Parathyroid adenoma (tissue), 2 donors: ENCODE measurements at regions not wholly inside any gene's neighbourhood (a gene's known extent, or its start where the extent isn't known, plus 50 kb on each side); places are given as distances from the start of the nearest gene placed in this dataset.

Experiments
- H2AFZ ChIP-seq: fragments of 300-600 bp; sonication (generic); one replicate; pipeline ENCODE4 v1.7.0; 2017; ENCODE audit warnings: antibody characterized with exemption, mild to moderate bottlenecking
- H3K27ac ChIP-seq: fragments of 300-600 bp; sonication (generic); one replicate; pipeline ENCODE4 v1.7.0; 2017
- H3K27me3 ChIP-seq: fragments of 300-600 bp; sonication (generic); one replicate; pipeline ENCODE4 v1.7.0; 2017; ENCODE audit warnings: low read length; ENCODE audit not compliant: control insufficient read depth, insufficient read depth
- H3K36me3 ChIP-seq: fragments of 300-600 bp; sonication (generic); one replicate; pipeline ENCODE4 v1.7.0; 2017; ENCODE audit warnings: low read length; ENCODE audit not compliant: control insufficient read depth, insufficient read depth
- H3K4me1 ChIP-seq: fragments of 300-600 bp; sonication (generic); one replicate; pipeline ENCODE4 v1.7.0; 2017; ENCODE audit warnings: control low read depth
- H3K4me2 ChIP-seq: fragments of 300-600 bp; sonication (generic); one replicate; pipeline ENCODE4 v1.7.0; 2017; ENCODE audit warnings: low read length
- H3K4me3 ChIP-seq: fragments of 300-600 bp; sonication (generic); one replicate; pipeline ENCODE4 v1.7.0; 2017; ENCODE audit warnings: low read depth, low read length
- H3K79me2 ChIP-seq: fragments of 300-600 bp; sonication (generic); one replicate; pipeline ENCODE4 v1.7.0; 2017; ENCODE audit warnings: control low read depth
- H3K9ac ChIP-seq: fragments of 300-600 bp; sonication (generic); one replicate; pipeline ENCODE4 v1.7.0; 2017; ENCODE audit warnings: mild to moderate bottlenecking
- H3K9me3 ChIP-seq: fragments of 300-600 bp; sonication (generic); one replicate; pipeline ENCODE4 v1.7.0; 2017; ENCODE audit warnings: low read length; ENCODE audit not compliant: control insufficient read depth
- TF ChIP-seq, protein P1 (sequence below): fragments of 300-600 bp; sonication (generic); IDR thresholded peaks from one replicate; pipeline ENCODE4 v1.7.0; 2017; ENCODE audit warnings: antibody characterized with exemption, mild to moderate bottlenecking
- donor health status: primary hyperparathyroidism.

DNA sequence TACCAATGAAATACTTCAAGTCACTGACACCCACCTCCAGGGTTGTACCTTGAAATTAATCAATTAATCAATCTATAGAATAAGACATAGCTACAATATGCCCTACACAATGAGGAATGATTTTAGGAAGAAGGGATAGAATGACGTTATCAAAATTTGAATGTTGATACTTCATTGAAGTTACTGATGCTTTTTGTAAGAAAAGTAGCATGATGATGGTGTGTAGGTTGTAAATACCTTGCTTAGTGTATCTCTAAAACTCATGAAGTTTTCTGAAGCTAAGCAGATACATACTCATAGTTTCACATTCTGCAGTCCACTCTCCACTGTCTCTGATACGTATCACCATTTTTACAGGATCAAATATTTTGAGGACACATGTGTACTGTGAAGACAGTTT is 670.4 kb upstream of the GOT2 start:
- Histone ChIP-seq H3K4me1 (no peaks in the 10 kb centered on the region), H3K27me3 (no peaks in the 10 kb centered on the region), H3K4me2 (no peak overlapping the region), H3K4me3 (no peak overlapping the region), H2AFZ (no peak overlapping the region), H3K9ac (no peak overlapping the region), H3K79me2 (no peaks in the 10 kb centered on the region), H3K36me3 (no peaks in the 10 kb centered on the region), H3K9me3 (no peaks in the 10 kb centered on the region), H3K27ac (no peak overlapping the region)
- TF ChIP-seq, protein P1, sequence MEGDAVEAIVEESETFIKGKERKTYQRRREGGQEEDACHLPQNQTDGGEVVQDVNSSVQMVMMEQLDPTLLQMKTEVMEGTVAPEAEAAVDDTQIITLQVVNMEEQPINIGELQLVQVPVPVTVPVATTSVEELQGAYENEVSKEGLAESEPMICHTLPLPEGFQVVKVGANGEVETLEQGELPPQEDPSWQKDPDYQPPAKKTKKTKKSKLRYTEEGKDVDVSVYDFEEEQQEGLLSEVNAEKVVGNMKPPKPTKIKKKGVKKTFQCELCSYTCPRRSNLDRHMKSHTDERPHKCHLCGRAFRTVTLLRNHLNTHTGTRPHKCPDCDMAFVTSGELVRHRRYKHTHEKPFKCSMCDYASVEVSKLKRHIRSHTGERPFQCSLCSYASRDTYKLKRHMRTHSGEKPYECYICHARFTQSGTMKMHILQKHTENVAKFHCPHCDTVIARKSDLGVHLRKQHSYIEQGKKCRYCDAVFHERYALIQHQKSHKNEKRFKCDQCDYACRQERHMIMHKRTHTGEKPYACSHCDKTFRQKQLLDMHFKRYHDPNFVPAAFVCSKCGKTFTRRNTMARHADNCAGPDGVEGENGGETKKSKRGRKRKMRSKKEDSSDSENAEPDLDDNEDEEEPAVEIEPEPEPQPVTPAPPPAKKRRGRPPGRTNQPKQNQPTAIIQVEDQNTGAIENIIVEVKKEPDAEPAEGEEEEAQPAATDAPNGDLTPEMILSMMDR: no peak

DNA sequence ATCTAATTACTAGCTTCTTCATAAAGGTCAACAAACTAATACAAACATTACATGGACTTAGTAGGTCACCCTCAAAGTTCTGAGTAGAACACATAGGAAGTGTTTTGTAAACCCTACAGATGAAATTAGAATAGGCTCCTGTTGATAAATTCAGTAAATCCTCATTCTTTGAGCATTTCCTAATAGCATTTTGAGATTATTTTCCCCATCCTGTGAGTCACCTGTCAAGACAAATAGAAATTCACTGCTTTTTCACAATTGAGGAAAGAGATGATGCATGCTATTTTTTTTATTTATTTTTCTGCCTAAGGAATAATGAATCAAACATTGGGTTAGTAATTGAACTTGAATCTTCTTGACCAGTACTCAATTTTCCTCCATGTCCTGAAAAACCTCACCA is 666.7 kb upstream of the GOT2 start:
- H2AFZ ChIP-seq: no peak overlapping the region
- no peaks in the 10 kb centered on the region for H3K9me3 ChIP-seq
- H3K4me2 ChIP-seq: no peak overlapping the region
- no peak overlapping the region for H3K9ac ChIP-seq
- TF ChIP-seq, protein P1: no peak
- no peak overlapping the region for H3K27ac ChIP-seq
- no peaks in the 10 kb centered on the region for H3K36me3 ChIP-seq
- H3K27me3 ChIP-seq: no peaks in the 10 kb centered on the region
- H3K4me1 ChIP-seq: no peaks in the 10 kb centered on the region
- H3K79me2 ChIP-seq: no peaks in the 10 kb centered on the region
- H3K4me3 ChIP-seq: no peak overlapping the region

DNA sequence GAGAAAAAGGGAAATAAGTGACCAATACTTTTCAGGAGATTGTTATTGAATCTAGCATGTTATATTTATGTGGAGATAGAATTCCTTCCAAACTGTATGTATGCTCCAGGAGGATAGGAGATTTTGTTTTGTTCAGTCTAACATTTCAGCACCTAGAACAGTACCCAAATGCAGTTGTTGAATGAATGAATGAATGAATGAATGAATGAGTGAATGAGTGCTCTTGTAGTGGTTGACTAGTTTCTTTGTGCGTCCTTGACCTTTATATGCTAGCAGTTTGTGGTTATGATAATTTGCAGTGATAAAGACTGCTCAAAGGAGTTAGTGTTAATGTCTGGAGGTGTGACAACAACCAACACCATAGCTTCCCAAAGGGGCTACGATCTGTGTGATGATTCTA is 663.5 kb upstream of the GOT2 start:
- no peaks in the 10 kb centered on the region for H3K9me3 ChIP-seq
- no peaks in the 10 kb centered on the region for H3K79me2 ChIP-seq
- no peak overlapping the region for H2AFZ ChIP-seq
- TF ChIP-seq, protein P1: no peak
- H3K27me3 ChIP-seq: no peaks in the 10 kb centered on the region
- H3K27ac ChIP-seq: no peak overlapping the region
- no peaks in the 10 kb centered on the region for H3K36me3 ChIP-seq
- no peak overlapping the region for H3K9ac ChIP-seq
- no peak overlapping the region for H3K4me2 ChIP-seq
- no peak overlapping the region for H3K4me3 ChIP-seq
- no peaks in the 10 kb centered on the region for H3K4me1 ChIP-seq

DNA sequence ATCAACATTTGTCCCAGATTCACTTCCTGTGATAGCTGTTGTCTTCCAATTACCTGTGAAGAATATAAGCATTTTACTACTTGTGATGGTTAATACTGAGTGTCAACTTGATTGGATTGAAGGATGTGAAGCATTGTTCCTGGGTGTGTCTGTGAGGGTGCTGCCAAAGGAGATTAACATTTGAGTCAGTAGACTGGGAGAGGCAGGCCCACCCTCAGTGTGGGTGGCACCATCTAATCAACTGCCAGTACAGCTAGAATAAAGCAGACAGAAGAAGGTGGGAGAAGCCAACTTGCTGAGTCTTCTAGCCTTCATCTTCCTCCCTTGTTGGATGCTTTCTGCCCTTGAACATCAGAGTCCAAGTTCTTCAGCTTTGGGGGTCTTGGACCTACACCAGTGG is 660.4 kb upstream of the GOT2 start:
- H3K27me3 ChIP-seq: no peaks in the 10 kb centered on the region
- no peaks in the 10 kb centered on the region for H3K9me3 ChIP-seq
- no peaks in the 10 kb centered on the region for H3K79me2 ChIP-seq
- no peak overlapping the region for H2AFZ ChIP-seq
- no peak overlapping the region for H3K4me2 ChIP-seq
- H3K36me3 ChIP-seq: no peaks in the 10 kb centered on the region
- H3K4me3 ChIP-seq: no peak overlapping the region
- no peaks in the 10 kb centered on the region for H3K4me1 ChIP-seq
- H3K27ac ChIP-seq: no peak overlapping the region
- TF ChIP-seq, protein P1: no peak
- H3K9ac ChIP-seq: no peak overlapping the region

DNA sequence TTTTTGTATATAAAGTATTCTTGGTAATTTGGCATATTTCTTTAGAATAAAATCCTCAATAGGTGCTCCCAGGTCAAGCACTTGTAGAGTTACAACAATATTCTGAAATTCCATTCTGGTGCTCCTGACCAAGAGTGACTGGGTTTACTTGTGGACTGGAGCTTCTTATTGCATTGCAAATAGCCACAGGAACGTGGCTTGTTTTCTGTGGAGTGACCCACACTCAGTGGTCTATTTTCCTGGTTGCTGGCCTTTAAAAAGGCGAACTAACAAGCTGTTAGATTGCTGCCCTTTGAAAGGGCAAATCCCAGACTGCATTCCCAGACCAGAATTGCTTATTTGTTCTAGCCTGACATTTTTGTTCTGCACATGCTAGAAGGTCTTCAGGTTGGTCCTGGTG is 658.8 kb upstream of the GOT2 start:
- no peaks in the 10 kb centered on the region for H3K9me3 ChIP-seq
- H3K4me1 ChIP-seq: no peaks in the 10 kb centered on the region
- no peak overlapping the region for H3K9ac ChIP-seq
- H3K27me3 ChIP-seq: no peaks in the 10 kb centered on the region
- TF ChIP-seq, protein P1: no peak
- H3K4me3 ChIP-seq: no peak overlapping the region
- H3K36me3 ChIP-seq: no peaks in the 10 kb centered on the region
- no peaks in the 10 kb centered on the region for H3K79me2 ChIP-seq
- H3K27ac ChIP-seq: no peak overlapping the region
- H2AFZ ChIP-seq: no peak overlapping the region
- no peak overlapping the region for H3K4me2 ChIP-seq
